HL-60/S4 treated with retinoic acid at 250 ng/mL for 4 days and 3 days (cell line): ENCODE measurements at regions not wholly inside any gene's neighbourhood (a gene's known extent, or its start where the extent isn't known, plus 50 kb on each side); places are given as distances from the start of the nearest gene placed in this dataset.
"Not testable (repeated sequence)": the region's sequence is repeated elsewhere in the genome, so short reads cannot be mapped to it uniquely, and the experiment has no call there.

Source experiments
- in situ Hi-C: fragments of 300-500 bp; cut with MboI; formaldehyde crosslinking; loops from 2 replicates; pipeline ENCODE4 v1.7.0; 2022; ENCODE audit warnings: low sequenced_read_pairs

- in situ Hi-C loops = loop anchor here (25.0 kb wide), 1 partner anchor 399 kb away; the partner anchor contains the start of genes EVX2, HOXD12 and HOXD13
These were observed 313.8 kb downstream of the LNPK start for GRCh38 chr2:175688243-175688642.

- in situ Hi-C loops = loop anchor here (25.0 kb wide), 1 partner anchor 400 kb away; the partner anchor contains the start of genes EVX2, HOXD12 and HOXD13
These were observed 314.6 kb downstream of the LNPK start for GRCh38 chr2:175687465-175687864.

GRCh38 chr2:175686002-175686401 is 316.1 kb downstream of the LNPK start:
- in situ Hi-C loops = loop anchor here (25.0 kb wide), 1 partner anchor 401 kb away; the partner anchor contains the start of genes EVX2, HOXD12 and HOXD13

GRCh38 chr2:175684466-175684865 is 317.6 kb downstream of the LNPK start:
- in situ Hi-C loops = loop anchor here (25.0 kb wide), 1 partner anchor 403 kb away; the partner anchor contains the start of genes EVX2, HOXD12 and HOXD13

- in situ Hi-C loops = loop anchor here (25.0 kb wide), 1 partner anchor 408 kb away; the partner anchor contains the start of genes EVX2, HOXD12 and HOXD13
These were observed 322.3 kb downstream of the LNPK start for GRCh38 chr2:175679728-175680127.

- in situ Hi-C loops = loop anchor here (25.0 kb wide), 1 partner anchor 408 kb away; the partner anchor contains the start of genes EVX2, HOXD12 and HOXD13
These were observed 322.8 kb downstream of the LNPK start for GRCh38 chr2:175679231-175679630.

- in situ Hi-C loops = loop anchor here (25.0 kb wide), 1 partner anchor 409 kb away; the partner anchor contains the start of genes EVX2, HOXD12 and HOXD13
These were observed 324.2 kb downstream of the LNPK start for GRCh38 chr2:175677880-175678279.

GRCh38 chr2:175676813-175677212 is 325.3 kb downstream of the LNPK start:
- in situ Hi-C loops = loop anchor here (25.0 kb wide), 1 partner anchor 410 kb away; the partner anchor contains the start of genes EVX2, HOXD12 and HOXD13

- in situ Hi-C loops = not testable (repeated sequence)
These were observed 333.3 kb downstream of the LNPK start for GRCh38 chr2:175668804-175669203.

GRCh38 chr2:175662335-175662734 is 339.7 kb downstream of the LNPK start:
- in situ Hi-C loops = no loop called here

- in situ Hi-C loops = no loop called here
These were observed 353.4 kb downstream of the LNPK start for GRCh38 chr2:175648577-175649063.

- in situ Hi-C loops = no loop called here
These were observed 355.0 kb downstream of the LNPK start for GRCh38 chr2:175647058-175647457.

- in situ Hi-C loops = no loop called here
These were observed 361.4 kb downstream of the LNPK start for GRCh38 chr2:175640655-175641054.

- in situ Hi-C loops = no loop called here
These were observed 368.8 kb downstream of the LNPK start for GRCh38 chr2:175633227-175633626.

- in situ Hi-C loops = no loop called here
These were observed 370.8 kb downstream of the LNPK start for GRCh38 chr2:175631245-175631623.

- in situ Hi-C loops = no loop called here
These were observed 371.5 kb downstream of the LNPK start for GRCh38 chr2:175630280-175631244.

GRCh38 chr2:175628243-175628642 is 373.8 kb downstream of the LNPK start:
- in situ Hi-C loops = no loop called here

- in situ Hi-C loops = no loop called here
These were observed 374.7 kb downstream of the LNPK start for GRCh38 chr2:175627405-175627804.

GRCh38 chr2:175626796-175627195 is 375.3 kb downstream of the LNPK start:
- in situ Hi-C loops = no loop called here

- in situ Hi-C loops = no loop called here
These were observed 377.3 kb downstream of the LNPK start for GRCh38 chr2:175624785-175625184.

GRCh38 chr2:175624211-175624761 is 377.8 kb downstream of the LNPK start:
- in situ Hi-C loops = no loop called here
